ENCODE measurements at regions not wholly inside any gene's neighbourhood (a gene's known extent, or its start where the extent isn't known, plus 50 kb on each side); places are given as distances from the start of the nearest gene placed in this dataset.

- no peak for TF ChIP-seq ZNF462 (CRISPR knock-in tag; IDR thresholded peaks at IDR 0.05)
- no peak for TF ChIP-seq POLR2AphosphoS5 (IDR thresholded peaks at IDR 0.05; ENCODE audit: low read depth)
Observed at GRCh38 chr2:187150670-187151069, 297.4 kb downstream of the CALCRL start (continued).

- Mint-ChIP-seq H3K27me3 (ENCODE audit: insufficient read depth, low read depth, poor library complexity) (no peaks in the 10 kb centered on the region), H3K36me3 (ENCODE audit: low read depth) (no peaks in the 10 kb centered on the region; the same call in 2 of the 3 replicates), H3K4me3 (no peak overlapping the region), H3K27ac (peak overlapping the region; percentile 21; the same call in 1 of the 2 replicates), H3K9me3 (no peaks in the 10 kb centered on the region), H3K4me1 (no peaks in the 10 kb centered on the region)
- Histone ChIP-seq H3K27me3 (ENCODE audit: insufficient read depth) (no peaks in the 10 kb centered on the region), H3F3A (replicated peaks; ENCODE audit: low read depth) (no peaks in the 10 kb centered on the region), H3K36me3 (ENCODE audit: insufficient read depth) (no peaks in the 10 kb centered on the region), H3K4me1 (ENCODE audit: insufficient read depth) (no peaks in the 10 kb centered on the region), H2AFZ (no peak overlapping the region), H3K4me2 (no peak overlapping the region), H3K4me3 (no peak overlapping the region), H3K79me2 (replicated peaks; ENCODE audit: insufficient read depth) (no peaks in the 10 kb centered on the region), H3K9me2 (ENCODE audit: insufficient read depth) (no peaks in the 10 kb centered on the region), H4K20me1 (replicated peaks; ENCODE audit: insufficient read depth) (no peaks in the 10 kb centered on the region), H3K27ac (ENCODE audit: low read depth) (no peak overlapping the region)
- DNase-seq (ENCODE audit: low spot score) (no peak), ATAC-seq (no peak)
- no peak for TF ChIP-seq EZH2phosphoT487 (IDR thresholded peaks at IDR 0.05; ENCODE audit: unreplicated experiment)
Observed at GRCh38 chr2:187148059-187148714, 299.2 kb upstream of the ZSWIM2 start.

GRCh38 chr2:187143537-187143936 is 294.6 kb upstream of the ZSWIM2 start:
- H3K4me3 Mint-ChIP-seq: no peak overlapping the region
- Histone ChIP-seq H3K27ac (ENCODE audit: low read depth) (no peak overlapping the region), H3K4me1 (ENCODE audit: insufficient read depth) (no peaks in the 10 kb centered on the region), H3K79me2 (replicated peaks; ENCODE audit: insufficient read depth) (no peaks in the 10 kb centered on the region), H3K4me3 (no peak overlapping the region), H3K36me3 (ENCODE audit: insufficient read depth) (no peaks in the 10 kb centered on the region), H2AFZ (no peak overlapping the region), H3K4me2 (no peak overlapping the region), H3F3A (replicated peaks; ENCODE audit: low read depth) (no peaks in the 10 kb centered on the region), H3K9me2 (ENCODE audit: insufficient read depth) (no peaks in the 10 kb centered on the region), H4K20me1 (replicated peaks; ENCODE audit: insufficient read depth) (no peaks in the 10 kb centered on the region), H3K27me3 (ENCODE audit: insufficient read depth) (no peaks in the 10 kb centered on the region)
- H3K9me3 Mint-ChIP-seq: no peaks in the 10 kb centered on the region
- no peak for TF ChIP-seq ZNF114 (CRISPR knock-in tag; IDR thresholded peaks at IDR 0.05)
- no peak for TF ChIP-seq REST (IDR thresholded peaks at IDR 0.05; ENCODE audit: unreplicated experiment)
- TF ChIP-seq EZH2phosphoT487 (IDR thresholded peaks at IDR 0.05; ENCODE audit: unreplicated experiment): no peak
- ATAC-seq (no peak), DNase-seq (ENCODE audit: low spot score) (no peak)
- H3K4me1 Mint-ChIP-seq: no peaks in the 10 kb centered on the region
- no peaks in the 10 kb centered on the region for H3K27me3 Mint-ChIP-seq (ENCODE audit: insufficient read depth, low read depth, poor library complexity)
- H3K27ac Mint-ChIP-seq: no peak overlapping the region
- no peaks in the 10 kb centered on the region; the same call in 2 of the 3 replicates for H3K36me3 Mint-ChIP-seq (ENCODE audit: low read depth)

Measured in GM23338 (cell line).